HUES64 (cell line): ENCODE measurements at regions not wholly inside any gene's neighbourhood (a gene's known extent, or its start where the extent isn't known, plus 50 kb on each side); places are given as distances from the start of the nearest gene placed in this dataset.
"Not testable (repeated sequence)": the region's sequence is repeated elsewhere in the genome, so short reads cannot be mapped to it uniquely, and the experiment has no call there.

Experiments
- H3K27ac ChIP-seq: 2 replicates; pipeline ENCODE4 v1.7.0; 2013; ENCODE audit warnings: low read depth, low read length, inconsistent platforms
- H3K27me3 ChIP-seq: 2 replicates; pipeline ENCODE4 v1.6.1; 2013; ENCODE audit warnings: mild to moderate bottlenecking, low read length; ENCODE audit not compliant: insufficient read depth
- H3K36me3 ChIP-seq: 2 replicates; pipeline ENCODE4 v1.6.1; 2013; ENCODE audit warnings: mild to moderate bottlenecking, low read length; ENCODE audit not compliant: insufficient read depth
- H3K4me1 ChIP-seq: 2 replicates; pipeline ENCODE4 v1.6.1; 2013; ENCODE audit warnings: mild to moderate bottlenecking, low read length, moderate library complexity; ENCODE audit not compliant: insufficient read depth
- H3K4me3 ChIP-seq: 2 replicates; pipeline ENCODE4 v1.5.1; 2013; ENCODE audit warnings: mild to moderate bottlenecking, low read length, moderate library complexity
- H3K9ac ChIP-seq: 2 replicates; pipeline ENCODE4 v1.6.1; 2013; ENCODE audit warnings: mild to moderate bottlenecking, low read depth, low read length
- H3K9me3 ChIP-seq: 2 replicates; pipeline ENCODE4 v1.6.1; 2013; ENCODE audit warnings: low read depth, low read length; ENCODE audit not compliant: insufficient read depth
- WGBS: fragments of 150-250, 120-280 bp; methylation state at CpG from one replicate; pipeline ENCODE4 v1.1.7; 2013; ENCODE audit warnings: missing lambda C conversion rate; 5-methylcytosine and 5-hydroxymethylcytosine counted together

GRCh38 chr6:67450641-67451040 lies 1184.4 kb upstream of the ADGRB3 start:
- H3K9me3 ChIP-seq = no peaks in the 10 kb centered on the region
- no peaks in the 10 kb centered on the region for H3K36me3 ChIP-seq
- H3K4me1 ChIP-seq = no peaks in the 10 kb centered on the region
- no peaks in the 10 kb centered on the region for H3K27me3 ChIP-seq
- H3K27ac ChIP-seq = no peak overlapping the region
- H3K4me3 ChIP-seq = no peak overlapping the region
- no peak overlapping the region for H3K9ac ChIP-seq
- WGBS = 89% methylated on average over 4 of the region's 4 CpGs

- Histone ChIP-seq H3K4me1 (no peaks in the 10 kb centered on the region), H3K27ac (no peak overlapping the region), H3K36me3 (no peaks in the 10 kb centered on the region), H3K27me3 (no peaks in the 10 kb centered on the region), H3K9ac (no peak overlapping the region), H3K9me3 (no peaks in the 10 kb centered on the region), H3K4me3 (no peak overlapping the region)
- 97% methylated on average over 4 of the region's 4 CpGs for WGBS
These were observed 1185.5 kb upstream of the ADGRB3 start for GRCh38 chr6:67449602-67450001.

- Histone ChIP-seq H3K4me1 (no peaks in the 10 kb centered on the region), H3K9me3 (no peaks in the 10 kb centered on the region), H3K4me3 (no peak overlapping the region), H3K36me3 (no peaks in the 10 kb centered on the region), H3K27ac (no peak overlapping the region), H3K27me3 (no peaks in the 10 kb centered on the region), H3K9ac (no peak overlapping the region)
- WGBS = 90% methylated on average over 1 of the region's 2 CpGs
These were observed 1202.0 kb upstream of the ADGRB3 start for GRCh38 chr6:67433124-67433523.

GRCh38 chr6:67431076-67431475 lies 1204.0 kb upstream of the ADGRB3 start:
- Histone ChIP-seq H3K36me3 (no peaks in the 10 kb centered on the region), H3K9me3 (no peaks in the 10 kb centered on the region), H3K4me1 (no peaks in the 10 kb centered on the region), H3K4me3 (no peak overlapping the region), H3K27ac (no peak overlapping the region), H3K27me3 (no peaks in the 10 kb centered on the region), H3K9ac (no peak overlapping the region)
- WGBS = 84% methylated on average over 4 of the region's 6 CpGs

- H3K27ac ChIP-seq, H3K9ac ChIP-seq, H3K9me3 ChIP-seq, H3K4me3 ChIP-seq, H3K4me1 ChIP-seq, H3K36me3 ChIP-seq, H3K27me3 ChIP-seq: not testable (repeated sequence)
- 87% methylated on average over 4 of the region's 4 CpGs for WGBS
These were observed 1208.4 kb upstream of the ADGRB3 start for GRCh38 chr6:67426686-67427085.

- Histone ChIP-seq H3K9me3 (no peaks in the 10 kb centered on the region), H3K36me3 (no peaks in the 10 kb centered on the region), H3K4me3 (no peak overlapping the region), H3K9ac (no peak overlapping the region), H3K27me3 (no peaks in the 10 kb centered on the region), H3K4me1 (no peaks in the 10 kb centered on the region), H3K27ac (no peak overlapping the region)
- WGBS = 92% methylated on average over 1 of the region's 3 CpGs
These were observed 1223.0 kb upstream of the ADGRB3 start for GRCh38 chr6:67412035-67412434.

GRCh38 chr6:67411036-67411435 lies 1224.0 kb upstream of the ADGRB3 start:
- H3K9ac ChIP-seq = no peak overlapping the region
- H3K27ac ChIP-seq = no peak overlapping the region
- H3K4me3 ChIP-seq = no peak overlapping the region
- no peaks in the 10 kb centered on the region for H3K27me3 ChIP-seq
- H3K4me1 ChIP-seq = no peaks in the 10 kb centered on the region
- 0 out of 2 replicates have a peak, but pooled peaks cover under 1% of the 10 kb centered on the region for H3K9me3 ChIP-seq
- 92% methylated on average over 1 of the region's 1 CpG for WGBS
- no peaks in the 10 kb centered on the region for H3K36me3 ChIP-seq

- Histone ChIP-seq H3K36me3 (no peaks in the 10 kb centered on the region), H3K4me1 (peaks cover 7% of the 10 kb centered on the region; the same call in 1 of the 2 replicates), H3K27me3 (no peaks in the 10 kb centered on the region), H3K9me3 (peaks cover 16% of the 10 kb centered on the region; the same call in 1 of the 2 replicates), H3K9ac (no peak overlapping the region), H3K4me3 (no peak overlapping the region), H3K27ac (no peak overlapping the region)
- WGBS = 86% methylated on average over 2 of the region's 2 CpGs
These were observed 1240.8 kb upstream of the ADGRB3 start for GRCh38 chr6:67394254-67394653.

- Histone ChIP-seq H3K4me1 (peaks cover 1% of the 10 kb centered on the region; the same call in 1 of the 2 replicates), H3K27ac (no peak overlapping the region), H3K9me3 (peaks cover 16% of the 10 kb centered on the region; the same call in 1 of the 2 replicates), H3K9ac (no peak overlapping the region), H3K27me3 (no peaks in the 10 kb centered on the region), H3K36me3 (no peaks in the 10 kb centered on the region), H3K4me3 (no peak overlapping the region)
- 95% methylated on average over 1 of the region's 1 CpG for WGBS
These were observed 1241.7 kb upstream of the ADGRB3 start for GRCh38 chr6:67393356-67393755.

- Histone ChIP-seq H3K27ac (no peak overlapping the region), H3K4me3 (no peak overlapping the region), H3K4me1 (no peaks in the 10 kb centered on the region), H3K36me3 (no peaks in the 10 kb centered on the region), H3K9me3 (peaks cover 16% of the 10 kb centered on the region; the same call in 1 of the 2 replicates), H3K9ac (no peak overlapping the region), H3K27me3 (no peaks in the 10 kb centered on the region)
- 100% methylated on average over 2 of the region's 2 CpGs for WGBS
These were observed 1243.1 kb upstream of the ADGRB3 start for GRCh38 chr6:67391955-67392354.

- Histone ChIP-seq H3K9ac (no peak overlapping the region), H3K9me3 (no peaks in the 10 kb centered on the region), H3K4me1 (no peaks in the 10 kb centered on the region), H3K27ac (no peak overlapping the region), H3K36me3 (no peaks in the 10 kb centered on the region), H3K27me3 (no peaks in the 10 kb centered on the region), H3K4me3 (no peak overlapping the region)
- 94% methylated on average over 1 of the region's 1 CpG for WGBS
These were observed 1265.4 kb upstream of the ADGRB3 start for GRCh38 chr6:67369679-67370078.

GRCh38 chr6:67362976-67363375 lies 1272.1 kb upstream of the ADGRB3 start:
- Histone ChIP-seq H3K4me3 (no peak overlapping the region), H3K27ac (no peak overlapping the region), H3K9me3 (no peaks in the 10 kb centered on the region), H3K27me3 (no peaks in the 10 kb centered on the region), H3K9ac (no peak overlapping the region), H3K36me3 (no peaks in the 10 kb centered on the region), H3K4me1 (no peaks in the 10 kb centered on the region)
- WGBS = 96% methylated on average over 5 of the region's 5 CpGs
